ENCODE measurements at regions not wholly inside any gene's neighbourhood (a gene's known extent, or its start where the extent isn't known, plus 50 kb on each side); places are given as distances from the start of the nearest gene placed in this dataset.
A peak's percentile ranks its signal among the peaks of the same experiment; 100 is the strongest.

GRCh38 chr14:49461529-49462401 is 124.4 kb downstream of the RPS29 start:
- no peaks in the 10 kb centered on the region for H3K36me3 ChIP-seq
- H3K4me3 ChIP-seq, result no peak overlapping the region
- no peaks in the 10 kb centered on the region for H3K4me1 ChIP-seq
- no peaks in the 10 kb centered on the region for H4K20me1 ChIP-seq (ENCODE audit: low read depth)
- H3K27ac ChIP-seq, result no peak overlapping the region
- DNase-seq (ENCODE audit: low spot score), result peak; percentile 76
- no peak for TF ChIP-seq EZH2phosphoT487 (IDR thresholded peaks at IDR 0.05)
- no peak for TF ChIP-seq EZH2 (IDR thresholded peaks at IDR 0.05)
- TF ChIP-seq, protein P1, sequence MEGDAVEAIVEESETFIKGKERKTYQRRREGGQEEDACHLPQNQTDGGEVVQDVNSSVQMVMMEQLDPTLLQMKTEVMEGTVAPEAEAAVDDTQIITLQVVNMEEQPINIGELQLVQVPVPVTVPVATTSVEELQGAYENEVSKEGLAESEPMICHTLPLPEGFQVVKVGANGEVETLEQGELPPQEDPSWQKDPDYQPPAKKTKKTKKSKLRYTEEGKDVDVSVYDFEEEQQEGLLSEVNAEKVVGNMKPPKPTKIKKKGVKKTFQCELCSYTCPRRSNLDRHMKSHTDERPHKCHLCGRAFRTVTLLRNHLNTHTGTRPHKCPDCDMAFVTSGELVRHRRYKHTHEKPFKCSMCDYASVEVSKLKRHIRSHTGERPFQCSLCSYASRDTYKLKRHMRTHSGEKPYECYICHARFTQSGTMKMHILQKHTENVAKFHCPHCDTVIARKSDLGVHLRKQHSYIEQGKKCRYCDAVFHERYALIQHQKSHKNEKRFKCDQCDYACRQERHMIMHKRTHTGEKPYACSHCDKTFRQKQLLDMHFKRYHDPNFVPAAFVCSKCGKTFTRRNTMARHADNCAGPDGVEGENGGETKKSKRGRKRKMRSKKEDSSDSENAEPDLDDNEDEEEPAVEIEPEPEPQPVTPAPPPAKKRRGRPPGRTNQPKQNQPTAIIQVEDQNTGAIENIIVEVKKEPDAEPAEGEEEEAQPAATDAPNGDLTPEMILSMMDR (IDR thresholded peaks at IDR 0.05), result peak; percentile 80
- H3K79me2 ChIP-seq (ENCODE audit: low read depth), result no peaks in the 10 kb centered on the region
- no peaks in the 10 kb centered on the region for H3K27me3 ChIP-seq
- H3K9ac ChIP-seq, result no peak overlapping the region
- H3K9me3 ChIP-seq (ENCODE audit: low read depth), result no peaks in the 10 kb centered on the region
- H3K4me2 ChIP-seq, result no peak overlapping the region
- peaks cover 2% of the 10 kb centered on the region for H3K27me3 Mint-ChIP-seq (ENCODE audit: insufficient read depth, low read depth)
- no peak overlapping the region for H2AFZ ChIP-seq (replicated peaks)
- H3K36me3 Mint-ChIP-seq, result no peaks in the 10 kb centered on the region
- H3K4me3 Mint-ChIP-seq, result no peak overlapping the region
- no peak overlapping the region for H3K27ac Mint-ChIP-seq
- H3K9me3 Mint-ChIP-seq, result peaks cover 3% of the 10 kb centered on the region
- peaks cover under 1% of the 10 kb centered on the region for H3K4me1 Mint-ChIP-seq
- no peaks in the 10 kb centered on the region for H3F3A ChIP-seq (ENCODE audit: low read depth)

- Histone ChIP-seq H3K4me2 (no peak overlapping the region), H3F3A (ENCODE audit: low read depth) (no peaks in the 10 kb centered on the region), H3K9me3 (ENCODE audit: low read depth) (no peaks in the 10 kb centered on the region), H4K20me1 (ENCODE audit: low read depth) (no peaks in the 10 kb centered on the region), H3K27me3 (no peaks in the 10 kb centered on the region), H3K4me3 (no peak overlapping the region), H3K27ac (no peak overlapping the region), H3K79me2 (ENCODE audit: low read depth) (no peaks in the 10 kb centered on the region), H3K9ac (no peak overlapping the region), H3K4me1 (no peaks in the 10 kb centered on the region), H2AFZ (replicated peaks) (no peak overlapping the region), H3K36me3 (no peaks in the 10 kb centered on the region)
- H3K4me3 Mint-ChIP-seq, result no peak overlapping the region
- H3K36me3 Mint-ChIP-seq, result no peaks in the 10 kb centered on the region
- no peak overlapping the region for H3K27ac Mint-ChIP-seq
- TF ChIP-seq EZH2 (IDR thresholded peaks at IDR 0.05) (no peak), EZH2phosphoT487 (IDR thresholded peaks at IDR 0.05) (no peak)
- TF ChIP-seq, protein P1 (IDR thresholded peaks at IDR 0.05), result no peak
- H3K9me3 Mint-ChIP-seq, result peaks cover 3% of the 10 kb centered on the region
- peaks cover 2% of the 10 kb centered on the region for H3K27me3 Mint-ChIP-seq (ENCODE audit: insufficient read depth, low read depth)
- no peaks in the 10 kb centered on the region for H3K4me1 Mint-ChIP-seq
- no peak for DNase-seq (ENCODE audit: low spot score)
Measured at GRCh38 chr14:49460662-49461061, 125.5 kb downstream of the RPS29 start.

GRCh38 chr14:49456589-49456988 is 129.6 kb downstream of the RPS29 start:
- no peak overlapping the region for H3K27ac ChIP-seq
- H3K36me3 ChIP-seq, result no peaks in the 10 kb centered on the region
- H3K9ac ChIP-seq, result no peak overlapping the region
- H3K36me3 Mint-ChIP-seq, result no peaks in the 10 kb centered on the region
- TF ChIP-seq EZH2phosphoT487 (IDR thresholded peaks at IDR 0.05) (no peak), EZH2 (IDR thresholded peaks at IDR 0.05) (no peak)
- TF ChIP-seq, protein P1 (IDR thresholded peaks at IDR 0.05), result no peak
- DNase-seq (ENCODE audit: low spot score), result no peak
- H3F3A ChIP-seq (ENCODE audit: low read depth), result no peaks in the 10 kb centered on the region
- H3K27ac Mint-ChIP-seq, result no peak overlapping the region
- H3K79me2 ChIP-seq (ENCODE audit: low read depth), result no peaks in the 10 kb centered on the region
- H2AFZ ChIP-seq (replicated peaks), result no peak overlapping the region
- peaks cover 5% of the 10 kb centered on the region for H3K9me3 Mint-ChIP-seq
- no peak overlapping the region for H3K4me2 ChIP-seq
- no peak overlapping the region for H3K4me3 ChIP-seq
- peaks cover 5% of the 10 kb centered on the region for H3K4me1 Mint-ChIP-seq
- H3K4me1 ChIP-seq, result no peaks in the 10 kb centered on the region
- H3K9me3 ChIP-seq (ENCODE audit: low read depth), result no peaks in the 10 kb centered on the region
- H3K27me3 Mint-ChIP-seq (ENCODE audit: insufficient read depth, low read depth), result peaks cover 2% of the 10 kb centered on the region
- no peaks in the 10 kb centered on the region for H4K20me1 ChIP-seq (ENCODE audit: low read depth)
- H3K4me3 Mint-ChIP-seq, result no peak overlapping the region
- H3K27me3 ChIP-seq, result no peaks in the 10 kb centered on the region

All from neural progenitor cell (in vitro differentiated cells).